DOHH2 (cell line): ENCODE measurements at regions not wholly inside any gene's neighbourhood (a gene's known extent, or its start where the extent isn't known, plus 50 kb on each side); places are given as distances from the start of the nearest gene placed in this dataset.

Experiments used
- CTCF ChIP-seq: fragments of 200-600 bp; sonication (generic); IDR thresholded peaks from one replicate; pipeline ENCODE4 v1.5.1; 2014; ENCODE audit warnings: antibody characterized with exemption, mild to moderate bottlenecking, low read depth, low read length; ENCODE audit not compliant: poor library complexity, severe bottlenecking
- EZH2phosphoT487 ChIP-seq: fragments of 200-600 bp; sonication (generic); IDR thresholded peaks from 2 replicates; pipeline ENCODE4 v1.6.1; 2017; ENCODE audit warnings: borderline replicate concordance, mild to moderate bottlenecking, antibody characterized with exemption, low read length, moderate library complexity, mixed read lengths

- TF ChIP-seq CTCF (no peak), EZH2phosphoT487 (no peak)
Measured at GRCh38 chr17:51507444-51507843, 247.1 kb downstream of the UTP18 start.
